ENCODE measurements at regions not wholly inside any gene's neighbourhood (a gene's known extent, or its start where the extent isn't known, plus 50 kb on each side); places are given as distances from the start of the nearest gene placed in this dataset.

DNA sequence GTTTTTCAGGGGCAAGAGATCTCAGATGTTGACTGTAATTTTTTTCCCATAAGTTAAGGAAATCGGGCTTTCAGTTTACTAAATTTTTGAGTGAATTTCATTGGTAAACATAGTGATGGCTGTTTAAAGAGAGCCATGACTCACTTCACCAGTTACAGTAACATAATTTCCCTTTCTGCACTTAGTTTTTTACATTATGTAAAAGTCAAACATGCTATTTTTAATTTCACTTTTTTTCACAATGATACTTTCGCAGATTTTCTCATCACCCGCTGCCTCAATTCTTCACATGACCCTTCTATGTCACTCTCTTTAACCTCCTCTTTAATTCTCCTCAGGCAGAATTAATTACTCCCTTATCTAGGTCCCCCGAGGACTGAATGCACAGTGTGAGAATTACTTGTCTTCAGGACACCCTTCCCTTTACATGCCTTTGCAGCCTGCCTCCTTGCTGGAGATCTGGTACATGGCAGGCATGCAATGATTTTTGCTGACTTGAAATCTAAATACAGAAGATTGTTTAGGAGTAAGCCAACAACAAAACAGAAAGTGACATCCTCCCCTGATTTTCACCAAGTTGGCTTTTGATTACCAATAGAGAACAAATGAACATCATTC lies 217.5 kb upstream of the S1PR3 start:
- Histone ChIP-seq H3K9me3 (ENCODE audit: control insufficient read depth in 2 of 2, low read length in 2 of 2) (no peaks in the 10 kb centered on the region), H3K4me1 (ENCODE audit: control insufficient read depth, insufficient read depth, low read length, poor library complexity, severe bottlenecking) (no peaks in the 10 kb centered on the region), H3K4me3 (ENCODE audit: low read depth, low read length) (no peak overlapping the region), H3K36me3 (ENCODE audit: control insufficient read depth, insufficient read depth, low read length) (no peaks in the 10 kb centered on the region), H3K27ac (ENCODE audit: insufficient read depth, low read length, poor library complexity, severe bottlenecking) (no peak overlapping the region), H3K27me3 (ENCODE audit: control insufficient read depth, insufficient read depth, low read length) (peaks cover 4% of the 10 kb centered on the region)
- ATAC-seq (ENCODE audit: low read depth in 2 of 2) (no peak), DNase-seq (no peak)
- no peak overlapping the region for H3K27ac Mint-ChIP-seq
- peaks cover 15% of the 10 kb centered on the region for H3K27me3 Mint-ChIP-seq
- H3K9me3 Mint-ChIP-seq, result peaks cover 0 to 2% (median 0%) of the 10 kb centered on the region in 7 donors
- no peaks in the 10 kb centered on the region for H3K36me3 Mint-ChIP-seq
- H3K4me1 Mint-ChIP-seq, result peaks cover 0 to 7% (median 2%) of the 10 kb centered on the region in 4 donors
- no peak overlapping the region for H3K4me3 Mint-ChIP-seq

DNA sequence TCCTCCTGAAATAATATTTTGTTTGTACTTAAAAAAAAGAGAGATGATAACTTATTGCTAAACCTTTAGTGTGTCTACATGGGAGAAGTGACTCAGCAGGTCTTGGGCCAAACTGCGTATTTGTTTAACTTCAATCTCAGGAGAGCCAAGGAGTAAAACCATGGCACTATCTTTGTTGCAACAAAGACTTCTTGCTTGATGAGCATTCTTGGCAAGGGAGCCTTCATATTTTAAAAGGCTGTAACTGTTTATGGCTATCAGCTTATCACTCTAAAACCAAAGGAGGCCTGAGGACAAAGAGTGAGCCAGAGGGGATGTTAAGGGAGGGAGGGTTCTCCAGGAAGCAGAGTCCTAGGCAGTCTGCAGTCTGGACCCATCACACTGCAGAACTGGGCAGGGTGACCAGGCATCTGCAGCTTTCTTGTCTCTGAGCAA lies 216.2 kb upstream of the S1PR3 start:
- peaks cover 15% of the 10 kb centered on the region for H3K27me3 Mint-ChIP-seq
- H3K36me3 ChIP-seq (ENCODE audit: control insufficient read depth, insufficient read depth, low read length), result no peaks in the 10 kb centered on the region
- peaks cover 0 to 7% (median 2%) of the 10 kb centered on the region in 4 donors for H3K4me1 Mint-ChIP-seq
- no peak overlapping the region for H3K27ac Mint-ChIP-seq
- H3K27me3 ChIP-seq (ENCODE audit: control insufficient read depth, insufficient read depth, low read length), result peaks cover 4% of the 10 kb centered on the region
- no peak overlapping the region for H3K27ac ChIP-seq (ENCODE audit: insufficient read depth, low read length, poor library complexity, severe bottlenecking)
- ATAC-seq (ENCODE audit: low read depth in 2 of 2) (no peak), DNase-seq (no peak)
- H3K9me3 Mint-ChIP-seq, result peaks cover 0 to 1% (median 0%) of the 10 kb centered on the region in 7 donors
- no peak overlapping the region for H3K4me3 ChIP-seq (ENCODE audit: low read depth, low read length)
- no peaks in the 10 kb centered on the region for H3K36me3 Mint-ChIP-seq
- no peaks in the 10 kb centered on the region for H3K4me1 ChIP-seq (ENCODE audit: control insufficient read depth, insufficient read depth, low read length, poor library complexity, severe bottlenecking)
- no peak overlapping the region for H3K4me3 Mint-ChIP-seq
- no peaks in the 10 kb centered on the region for H3K9me3 ChIP-seq (ENCODE audit: control insufficient read depth in 2 of 2, low read length in 2 of 2)

DNA sequence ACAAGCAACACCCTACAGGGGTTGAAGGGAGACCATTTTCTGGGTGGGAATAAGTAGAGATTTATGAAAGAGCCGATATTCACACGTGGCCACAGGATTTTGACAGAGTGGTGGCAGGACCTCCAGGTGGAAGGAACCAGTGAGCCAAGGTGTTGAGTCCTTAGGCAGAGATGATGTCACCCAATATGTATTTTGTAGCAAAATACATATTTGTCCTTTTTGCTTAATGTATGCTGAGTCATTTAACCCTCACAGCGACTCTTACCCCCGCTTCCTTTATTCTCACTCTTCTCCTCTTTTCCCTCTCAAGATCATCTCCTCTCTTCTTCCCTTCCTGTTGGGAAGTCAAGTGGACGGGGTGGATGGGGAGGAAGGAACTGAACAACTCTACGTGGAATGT lies 215.7 kb upstream of the S1PR3 start:
- Histone ChIP-seq H3K36me3 (ENCODE audit: control insufficient read depth, insufficient read depth, low read length) (no peaks in the 10 kb centered on the region), H3K4me1 (ENCODE audit: control insufficient read depth, insufficient read depth, low read length, poor library complexity, severe bottlenecking) (no peaks in the 10 kb centered on the region), H3K27ac (ENCODE audit: insufficient read depth, low read length, poor library complexity, severe bottlenecking) (no peak overlapping the region), H3K9me3 (ENCODE audit: control insufficient read depth in 2 of 2, low read length in 2 of 2) (no peaks in the 10 kb centered on the region), H3K4me3 (ENCODE audit: low read depth, low read length) (no peak overlapping the region), H3K27me3 (ENCODE audit: control insufficient read depth, insufficient read depth, low read length) (peaks cover 4% of the 10 kb centered on the region)
- DNase-seq (no peak), ATAC-seq (ENCODE audit: low read depth in 2 of 2) (no peak)
- H3K4me3 Mint-ChIP-seq, result no peak overlapping the region
- H3K9me3 Mint-ChIP-seq, result peaks cover 0 to 1% (median 0%) of the 10 kb centered on the region in 7 donors
- H3K27ac Mint-ChIP-seq, result no peak overlapping the region
- H3K36me3 Mint-ChIP-seq, result no peaks in the 10 kb centered on the region
- H3K27me3 Mint-ChIP-seq, result peaks cover 15% of the 10 kb centered on the region
- H3K4me1 Mint-ChIP-seq, result peaks cover 0 to 7% (median 2%) of the 10 kb centered on the region in 4 donors

DNA sequence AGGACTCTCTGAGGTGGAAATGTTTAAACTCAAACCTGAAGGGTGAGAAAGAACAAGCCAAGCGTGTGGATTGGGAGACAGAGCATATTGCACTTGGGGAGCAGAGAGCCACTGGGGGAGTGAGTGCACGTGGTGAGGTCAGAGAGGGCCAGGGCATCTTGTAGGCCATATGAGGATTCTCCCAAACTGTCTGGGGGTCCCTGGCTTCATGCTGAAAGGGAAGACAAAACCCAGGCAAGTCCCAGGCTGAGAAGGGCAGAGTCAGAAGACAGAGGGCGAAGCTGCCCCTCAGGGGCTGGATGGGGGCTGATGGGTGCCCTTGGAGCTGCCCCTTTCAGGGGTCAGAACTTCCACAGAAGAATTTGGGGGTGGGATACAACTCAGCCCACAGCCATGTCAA lies 215.3 kb upstream of the S1PR3 start:
- H3K27me3 ChIP-seq (ENCODE audit: control insufficient read depth, insufficient read depth, low read length), result peaks cover 4% of the 10 kb centered on the region
- no peaks in the 10 kb centered on the region for H3K36me3 Mint-ChIP-seq
- no peaks in the 10 kb centered on the region for H3K9me3 ChIP-seq (ENCODE audit: control insufficient read depth in 2 of 2, low read length in 2 of 2)
- H3K27me3 Mint-ChIP-seq, result peaks cover 15% of the 10 kb centered on the region
- no peak overlapping the region for H3K27ac ChIP-seq (ENCODE audit: insufficient read depth, low read length, poor library complexity, severe bottlenecking)
- peaks cover 0 to 7% (median 2%) of the 10 kb centered on the region in 4 donors for H3K4me1 Mint-ChIP-seq
- no peaks in the 10 kb centered on the region for H3K36me3 ChIP-seq (ENCODE audit: control insufficient read depth, insufficient read depth, low read length)
- H3K4me1 ChIP-seq (ENCODE audit: control insufficient read depth, insufficient read depth, low read length, poor library complexity, severe bottlenecking), result no peaks in the 10 kb centered on the region
- DNase-seq (no peak), ATAC-seq (ENCODE audit: low read depth in 2 of 2) (no peak)
- H3K9me3 Mint-ChIP-seq, result peaks cover 0 to 1% (median 0%) of the 10 kb centered on the region in 7 donors
- H3K4me3 Mint-ChIP-seq, result no peak overlapping the region
- H3K27ac Mint-ChIP-seq, result no peak overlapping the region
- H3K4me3 ChIP-seq (ENCODE audit: low read depth, low read length), result no peak overlapping the region

DNA sequence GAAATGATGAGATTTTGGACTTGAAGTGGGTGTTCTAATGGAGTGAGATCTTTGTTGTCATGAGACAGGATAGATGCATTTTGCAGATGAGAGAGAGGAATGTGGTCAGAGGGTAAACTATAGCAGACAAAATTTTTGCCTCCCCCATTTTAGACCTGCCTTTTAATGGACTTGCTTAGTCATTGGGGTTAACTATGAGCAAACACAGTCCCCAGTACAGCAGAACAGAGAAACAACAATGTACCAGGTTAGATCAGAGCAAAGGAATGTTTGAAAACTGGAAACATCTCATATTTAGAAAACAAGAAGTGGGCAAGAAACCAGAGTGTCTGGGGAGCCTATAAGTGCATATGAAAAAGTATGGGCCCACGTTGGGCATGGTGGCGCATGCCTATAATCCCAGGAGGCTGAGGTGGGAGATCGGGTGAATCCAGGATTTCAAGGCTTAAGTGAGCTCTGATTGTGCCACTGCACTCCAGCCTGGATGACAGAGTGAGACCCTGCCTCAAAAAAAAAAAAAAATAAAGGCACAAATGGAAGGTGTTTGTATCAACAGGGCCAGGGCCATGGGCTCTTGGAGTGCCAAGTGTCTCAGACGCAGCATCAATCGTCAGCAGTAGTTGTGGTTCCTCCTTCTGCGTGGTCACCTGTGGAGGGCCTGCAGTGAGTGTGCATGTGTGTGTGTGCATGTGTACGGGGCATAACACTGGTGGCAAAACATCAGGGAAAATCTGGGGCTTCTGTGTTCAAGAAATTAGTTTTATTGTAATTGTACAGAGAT lies 214.4 kb upstream of the S1PR3 start:
- Histone ChIP-seq H3K27me3 (ENCODE audit: control insufficient read depth, insufficient read depth, low read length) (peaks cover 4% of the 10 kb centered on the region), H3K27ac (ENCODE audit: insufficient read depth, low read length, poor library complexity, severe bottlenecking) (no peak overlapping the region), H3K36me3 (ENCODE audit: control insufficient read depth, insufficient read depth, low read length) (no peaks in the 10 kb centered on the region), H3K9me3 (ENCODE audit: control insufficient read depth in 2 of 2, low read length in 2 of 2) (no peaks in the 10 kb centered on the region), H3K4me1 (ENCODE audit: control insufficient read depth, insufficient read depth, low read length, poor library complexity, severe bottlenecking) (no peaks in the 10 kb centered on the region), H3K4me3 (ENCODE audit: low read depth, low read length) (no peak overlapping the region)
- no peak for ATAC-seq (ENCODE audit: low read depth in 2 of 2)
- Mint-ChIP-seq H3K9me3 (peaks cover 0 to 1% (median 0%) of the 10 kb centered on the region in 7 donors), H3K27ac (no peak overlapping the region), H3K4me3 (no peak overlapping the region), H3K36me3 (no peaks in the 10 kb centered on the region), H3K27me3 (peaks cover 19% of the 10 kb centered on the region), H3K4me1 (peaks cover 0 to 7% (median 2%) of the 10 kb centered on the region in 4 donors)
- no peak for DNase-seq

DNA sequence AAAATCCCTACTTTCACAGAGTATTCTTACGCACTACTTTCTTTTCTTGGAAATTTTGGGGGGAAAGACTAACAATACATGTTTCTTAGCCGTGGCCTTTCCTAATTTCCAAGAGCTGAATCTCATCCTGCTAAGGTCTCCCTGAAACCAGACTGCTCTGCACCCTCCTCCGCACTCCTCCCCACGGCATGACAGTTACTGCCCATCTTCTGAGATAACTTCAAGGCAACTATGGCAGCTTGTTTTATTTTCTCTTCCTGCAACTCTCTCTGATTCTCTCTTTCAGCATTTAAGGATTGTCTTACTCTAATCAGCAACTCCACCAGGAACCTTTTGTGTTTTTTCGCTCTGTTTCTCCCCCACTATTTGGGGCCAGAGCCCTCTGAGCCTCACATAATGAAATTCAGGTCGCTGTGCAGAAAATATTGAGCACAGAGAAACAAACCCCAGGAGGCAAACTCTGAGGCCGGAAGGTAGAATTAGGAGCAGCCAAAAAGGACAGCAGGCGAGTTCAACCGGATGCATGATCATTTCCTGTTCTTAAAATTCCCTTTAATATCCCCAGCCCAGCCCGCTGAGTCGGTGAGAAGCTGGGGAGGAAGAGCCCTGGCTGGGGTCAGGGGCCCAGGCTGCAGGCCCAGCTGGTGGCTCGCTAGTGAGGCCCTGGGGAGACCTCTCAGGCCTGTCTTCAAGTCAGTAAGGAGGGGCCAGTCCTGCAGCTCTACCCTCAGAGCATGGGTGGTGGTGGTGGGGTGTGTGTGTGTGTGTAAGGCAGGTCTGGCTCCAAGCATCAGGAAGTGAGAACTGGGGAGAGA lies 213.6 kb upstream of the S1PR3 start:
- no peaks in the 10 kb centered on the region for H3K36me3 ChIP-seq (ENCODE audit: control insufficient read depth, insufficient read depth, low read length)
- H3K4me1 Mint-ChIP-seq, result peaks cover 0 to 7% (median 2%) of the 10 kb centered on the region in 4 donors
- no peak overlapping the region for H3K4me3 Mint-ChIP-seq
- ATAC-seq (ENCODE audit: low read depth in 2 of 2) (no peak), DNase-seq (no peak)
- peaks cover under 1% of the 10 kb centered on the region for H3K27me3 ChIP-seq (ENCODE audit: control insufficient read depth, insufficient read depth, low read length)
- peaks cover 0 to 1% (median 0%) of the 10 kb centered on the region in 7 donors for H3K9me3 Mint-ChIP-seq
- no peak overlapping the region for H3K27ac ChIP-seq (ENCODE audit: insufficient read depth, low read length, poor library complexity, severe bottlenecking)
- no peaks in the 10 kb centered on the region for H3K4me1 ChIP-seq (ENCODE audit: control insufficient read depth, insufficient read depth, low read length, poor library complexity, severe bottlenecking)
- H3K27ac Mint-ChIP-seq, result no peak overlapping the region
- H3K27me3 Mint-ChIP-seq, result peaks cover 18% of the 10 kb centered on the region
- H3K4me3 ChIP-seq (ENCODE audit: low read depth, low read length), result no peak overlapping the region
- no peaks in the 10 kb centered on the region for H3K36me3 Mint-ChIP-seq
- no peaks in the 10 kb centered on the region for H3K9me3 ChIP-seq (ENCODE audit: control insufficient read depth in 2 of 2, low read length in 2 of 2)

DNA sequence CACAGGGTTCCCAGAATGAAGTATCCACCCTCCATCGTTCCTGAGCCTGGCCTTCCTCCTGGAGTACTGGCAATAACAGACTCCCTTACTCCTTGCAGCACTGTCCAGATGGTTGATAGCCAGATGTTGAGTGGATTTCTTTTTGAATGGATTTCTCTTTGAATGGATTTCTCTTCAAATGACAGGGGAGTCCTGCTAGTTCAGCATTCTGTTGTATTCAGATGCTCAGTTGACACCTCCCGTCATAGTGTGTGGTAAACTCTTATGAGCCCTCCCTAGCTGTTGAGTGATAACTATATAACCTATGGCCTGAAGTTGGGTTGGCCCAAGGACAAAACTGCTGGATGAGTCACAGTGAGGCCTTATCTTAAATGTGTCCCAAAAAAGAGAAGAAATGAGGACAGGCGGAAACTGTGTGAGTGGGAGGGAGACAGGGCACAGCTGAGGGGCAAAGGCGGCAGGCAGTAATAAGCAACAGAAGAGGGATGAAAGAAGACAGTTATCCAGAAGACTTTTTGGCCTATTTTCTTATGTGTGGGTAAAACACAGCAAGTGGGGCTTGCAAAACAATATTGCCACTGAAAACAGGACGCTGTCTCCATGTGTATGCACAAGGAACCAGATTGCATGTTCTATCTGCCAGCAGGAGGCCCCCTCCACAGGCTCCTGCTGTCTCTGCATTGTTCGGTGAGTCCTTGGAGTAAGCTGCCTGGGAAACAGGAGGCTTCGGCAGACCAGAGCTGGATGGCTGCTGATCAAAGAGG lies 209.5 kb upstream of the S1PR3 start:
- Histone ChIP-seq H3K36me3 (ENCODE audit: control insufficient read depth, insufficient read depth, low read length) (no peaks in the 10 kb centered on the region), H3K27ac (ENCODE audit: insufficient read depth, low read length, poor library complexity, severe bottlenecking) (no peak overlapping the region), H3K4me1 (ENCODE audit: control insufficient read depth, insufficient read depth, low read length, poor library complexity, severe bottlenecking) (no peaks in the 10 kb centered on the region), H3K4me3 (ENCODE audit: low read depth, low read length) (no peak overlapping the region), H3K27me3 (ENCODE audit: control insufficient read depth, insufficient read depth, low read length) (no peaks in the 10 kb centered on the region), H3K9me3 (ENCODE audit: control insufficient read depth in 2 of 2, low read length in 2 of 2) (no peaks in the 10 kb centered on the region)
- H3K4me3 Mint-ChIP-seq, result no peak overlapping the region
- H3K27ac Mint-ChIP-seq, result peak overlapping the region in 1 of 3 donors; percentile 6
- peaks cover 21% of the 10 kb centered on the region for H3K27me3 Mint-ChIP-seq
- peaks cover 0 to 7% (median 2%) of the 10 kb centered on the region in 4 donors for H3K4me1 Mint-ChIP-seq
- peaks cover 0 to 1% (median 0%) of the 10 kb centered on the region in 7 donors for H3K9me3 Mint-ChIP-seq
- no peak for DNase-seq
- no peak for ATAC-seq (ENCODE audit: low read depth in 2 of 2)
- no peaks in the 10 kb centered on the region for H3K36me3 Mint-ChIP-seq

Data from CD4-positive, CD25-positive, alpha-beta regulatory T cell (primary cell).